Left lung (tissue), 4 donors: ENCODE measurements at regions not wholly inside any gene's neighbourhood (a gene's known extent, or its start where the extent isn't known, plus 50 kb on each side); places are given as distances from the start of the nearest gene placed in this dataset.
A peak's percentile ranks its signal among the peaks of the same experiment; 100 is the strongest.

Experiments used
- ATAC-seq: fragments of 200-7000 bp; cut with Tn5 transposase; one replicate; pipeline ENCODE4 v1.9.1; 2020; ENCODE audit warnings: moderate library complexity
- DNase-seq, 4 donors: peaks; one replicate each; pipeline ENCODE4 v3.0.0-alpha.2; 2013 to 2020
- H3K27ac ChIP-seq, 2 donors: fragments of 200-600 bp; sonication (generic) in 1 of 2; one replicate each; pipeline versions ENCODE4 v1.5.0 to v1.8.0; 2020 to 2021
- H3K27me3 ChIP-seq, 2 donors: fragments of 200-600 bp; sonication (generic) in 1 of 2; one replicate each; pipeline versions ENCODE4 v1.5.0 to v1.8.0; 2020 to 2021
- H3K36me3 ChIP-seq, 2 donors: fragments of 200-600 bp; sonication (generic) in 1 of 2; one replicate each; pipeline versions ENCODE4 v1.5.0 to v1.8.0; 2020 to 2021
- H3K4me1 ChIP-seq, 2 donors: fragments of 200-600 bp; one replicate each; pipeline ENCODE4 v1.8.0; 2021
- H3K4me3 ChIP-seq, 2 donors: fragments of 200-600 bp; sonication (generic) in 1 of 2; one replicate each; pipeline versions ENCODE4 v1.5.0 to v1.8.0; 2020 to 2021; ENCODE audit warnings: mild to moderate bottlenecking in 1 of 2
- H3K9me3 ChIP-seq, 2 donors: fragments of 200-600 bp; sonication (generic) in 1 of 2; one replicate each; pipeline versions ENCODE4 v1.5.0 to v1.8.0; 2020 to 2021
- CTCF ChIP-seq, 2 donors: fragments of 200-600 bp; sonication (generic) in 1 of 2; IDR thresholded peaks; one replicate each; pipeline versions ENCODE4 v1.5.0 to v1.8.0; 2021; ENCODE audit warnings: antibody characterized with exemption in 2 of 2
- intact Hi-C, 2 donors: fragments of 100-400 bp; cut with DNase I; formaldehyde crosslinking; loops; one replicate each; pipeline versions ENCODE4 v1.11.2 to v1.14.2; 2022
- donor health status: DM: no; HTN: yes; CAD: no.
- donor health status: DM: no; HTN: no; CAD: no.

- H3K27me3 ChIP-seq, result peaks cover 0 to 88% of the 10 kb centered on the region in 2 donors
- no peak overlapping the region for H3K27ac ChIP-seq
- no peak overlapping the region for H3K4me3 ChIP-seq
- H3K4me1 ChIP-seq, result peaks cover 4 to 10% of the 10 kb centered on the region in 2 donors
- TF ChIP-seq CTCF (IDR thresholded peaks at IDR 0.05), result no peak
- H3K9me3 ChIP-seq, result no peaks in the 10 kb centered on the region
- DNase-seq (peak in 1 of 4 donors; percentile 10), ATAC-seq (no peak)
- no peaks in the 10 kb centered on the region for H3K36me3 ChIP-seq
- intact Hi-C loops, result no loop called here
Measured at GRCh38 chr20:63098195-63098810, 91.5 kb upstream of the BHLHE23 start.

- DNase-seq (peak in 2 of 4 donors; percentile 13 to 64), ATAC-seq (no peak)
- Histone ChIP-seq H3K4me3 (no peak overlapping the region), H3K27ac (no peak overlapping the region), H3K4me1 (peaks cover 4 to 6% of the 10 kb centered on the region in 2 donors), H3K9me3 (no peaks in the 10 kb centered on the region), H3K27me3 (peaks cover 0 to 88% of the 10 kb centered on the region in 2 donors), H3K36me3 (no peaks in the 10 kb centered on the region)
- intact Hi-C loops, result no loop called here
- no peak for TF ChIP-seq CTCF (IDR thresholded peaks at IDR 0.05)
Measured at GRCh38 chr20:63097336-63097831, 90.6 kb upstream of the BHLHE23 start.

GRCh38 chr20:63096681-63097335 lies 90.0 kb upstream of the BHLHE23 start:
- intact Hi-C loops, result no loop called here
- H3K4me1 ChIP-seq, result peaks cover under 1 to 1% of the 10 kb centered on the region in 2 donors
- H3K27me3 ChIP-seq, result peaks cover 0 to 88% of the 10 kb centered on the region in 2 donors
- no peak overlapping the region for H3K4me3 ChIP-seq
- no peaks in the 10 kb centered on the region for H3K36me3 ChIP-seq
- DNase-seq, result peak in 2 of 4 donors; percentile 10 to 50
- H3K27ac ChIP-seq, result no peak overlapping the region
- no peak for ATAC-seq
- H3K9me3 ChIP-seq, result no peaks in the 10 kb centered on the region
- no peak for TF ChIP-seq CTCF (IDR thresholded peaks at IDR 0.05)

- H3K9me3 ChIP-seq, result no peaks in the 10 kb centered on the region
Measured at GRCh38 chr20:63095718-63096654, 89.2 kb upstream of the BHLHE23 start.

More at GRCh38 chr20:63095718-63096654, 89.2 kb upstream of the BHLHE23 start:
- peak in 2 of 4 donors; percentile 26 to 67 for DNase-seq
- no peak for TF ChIP-seq CTCF (IDR thresholded peaks at IDR 0.05)
- Histone ChIP-seq H3K27ac (no peak overlapping the region), H3K4me1 (no peaks in the 10 kb centered on the region), H3K36me3 (no peaks in the 10 kb centered on the region), H3K4me3 (no peak overlapping the region), H3K27me3 (peaks cover 0 to 91% of the 10 kb centered on the region in 2 donors)
- intact Hi-C loops, result no loop called here
- ATAC-seq, result no peak
